ENCODE measurements at regions not wholly inside any gene's neighbourhood (a gene's known extent, or its start where the extent isn't known, plus 50 kb on each side); places are given as distances from the start of the nearest gene placed in this dataset.

DNA sequence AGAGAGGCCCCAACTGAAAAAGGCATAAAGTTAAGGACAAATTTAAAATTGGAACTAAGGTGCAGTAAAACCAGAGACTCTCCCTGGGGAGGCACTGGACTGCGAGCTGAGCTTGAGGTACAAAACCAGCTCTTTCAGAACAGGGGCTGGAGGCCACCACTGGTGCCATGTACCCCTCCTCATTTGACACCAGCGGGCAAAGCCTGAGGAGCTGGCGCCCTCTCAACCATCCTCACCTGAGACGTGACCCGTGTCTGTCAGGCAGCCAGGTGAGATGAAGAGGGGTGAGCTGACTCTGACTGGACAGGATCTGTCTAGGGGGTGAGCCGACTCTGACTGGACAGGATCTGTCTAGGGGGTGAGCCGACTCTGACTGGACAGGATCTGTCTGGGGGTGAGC, 68.5 kb downstream of the TMEM18 start:
- TF ChIP-seq TAF1 (IDR thresholded peaks at IDR 0.05; ENCODE audit: borderline replicate concordance, insufficient read depth, low read length) (no peak), POLR2AphosphoS5 (IDR thresholded peaks at IDR 0.05; ENCODE audit: low read depth, low read length) (no peak), FOXP2 (optimal IDR thresholded peaks at IDR 0.05; ENCODE audit: borderline replicate concordance, extremely low read depth, extremely low read length, insufficient read depth) (no peak), SIN3A (IDR thresholded peaks at IDR 0.05; ENCODE audit: borderline replicate concordance, insufficient read depth, low read length) (no peak)
- TF ChIP-seq, protein P1, sequence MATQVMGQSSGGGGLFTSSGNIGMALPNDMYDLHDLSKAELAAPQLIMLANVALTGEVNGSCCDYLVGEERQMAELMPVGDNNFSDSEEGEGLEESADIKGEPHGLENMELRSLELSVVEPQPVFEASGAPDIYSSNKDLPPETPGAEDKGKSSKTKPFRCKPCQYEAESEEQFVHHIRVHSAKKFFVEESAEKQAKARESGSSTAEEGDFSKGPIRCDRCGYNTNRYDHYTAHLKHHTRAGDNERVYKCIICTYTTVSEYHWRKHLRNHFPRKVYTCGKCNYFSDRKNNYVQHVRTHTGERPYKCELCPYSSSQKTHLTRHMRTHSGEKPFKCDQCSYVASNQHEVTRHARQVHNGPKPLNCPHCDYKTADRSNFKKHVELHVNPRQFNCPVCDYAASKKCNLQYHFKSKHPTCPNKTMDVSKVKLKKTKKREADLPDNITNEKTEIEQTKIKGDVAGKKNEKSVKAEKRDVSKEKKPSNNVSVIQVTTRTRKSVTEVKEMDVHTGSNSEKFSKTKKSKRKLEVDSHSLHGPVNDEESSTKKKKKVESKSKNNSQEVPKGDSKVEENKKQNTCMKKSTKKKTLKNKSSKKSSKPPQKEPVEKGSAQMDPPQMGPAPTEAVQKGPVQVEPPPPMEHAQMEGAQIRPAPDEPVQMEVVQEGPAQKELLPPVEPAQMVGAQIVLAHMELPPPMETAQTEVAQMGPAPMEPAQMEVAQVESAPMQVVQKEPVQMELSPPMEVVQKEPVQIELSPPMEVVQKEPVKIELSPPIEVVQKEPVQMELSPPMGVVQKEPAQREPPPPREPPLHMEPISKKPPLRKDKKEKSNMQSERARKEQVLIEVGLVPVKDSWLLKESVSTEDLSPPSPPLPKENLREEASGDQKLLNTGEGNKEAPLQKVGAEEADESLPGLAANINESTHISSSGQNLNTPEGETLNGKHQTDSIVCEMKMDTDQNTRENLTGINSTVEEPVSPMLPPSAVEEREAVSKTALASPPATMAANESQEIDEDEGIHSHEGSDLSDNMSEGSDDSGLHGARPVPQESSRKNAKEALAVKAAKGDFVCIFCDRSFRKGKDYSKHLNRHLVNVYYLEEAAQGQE (IDR thresholded peaks at IDR 0.05; ENCODE audit: insufficient read depth in 1 of 2, low read depth in 2 of 2, low read length in 2 of 2) = no peak

Data from PFSK-1 (cell line).